Neural cell (in vitro differentiated cells): ENCODE measurements at regions not wholly inside any gene's neighbourhood (a gene's known extent, or its start where the extent isn't known, plus 50 kb on each side); places are given as distances from the start of the nearest gene placed in this dataset.

Experiments
- EP300 ChIP-seq: fragments of 450-650 bp; conservative IDR thresholded peaks from 2 replicates; pipeline ENCODE4 v1.6.1; 2014; ENCODE audit warnings: antibody characterized with exemption, mild to moderate bottlenecking, moderate library complexity; ENCODE audit not compliant: poor library complexity, severe bottlenecking
- EZH2 ChIP-seq: fragments of 200-600, 300-800 bp; shearing (Covaris generic), sonication (generic); IDR thresholded peaks from 2 replicates; pipeline ENCODE4 v1.6.1; 2014; ENCODE audit warnings: antibody characterized with exemption, low read length, borderline replicate concordance, mild to moderate bottlenecking; ENCODE audit not compliant: insufficient read depth, poor library complexity, severe bottlenecking
- MXI1 ChIP-seq: fragments of 450-650 bp; conservative IDR thresholded peaks from 2 replicates; pipeline ENCODE4 v1.6.1; 2014; ENCODE audit warnings: antibody characterized with exemption, mild to moderate bottlenecking; ENCODE audit not compliant: poor library complexity, severe bottlenecking
- POLR2AphosphoS5 ChIP-seq: IDR thresholded peaks from 2 replicates; pipeline ENCODE4 v1.6.1; 2012
- RAD21 ChIP-seq: fragments of 450-650 bp; conservative IDR thresholded peaks from 2 replicates; pipeline ENCODE4 v1.6.1; 2014; ENCODE audit warnings: antibody characterized with exemption, mild to moderate bottlenecking, moderate library complexity
- REST ChIP-seq: IDR thresholded peaks from 2 replicates; pipeline ENCODE4 v1.6.1; 2012; ENCODE audit warnings: borderline replicate concordance
- SMC3 ChIP-seq: fragments of 450-650 bp; conservative IDR thresholded peaks from 2 replicates; pipeline ENCODE4 v1.6.1; 2014; ENCODE audit warnings: antibody characterized with exemption, mild to moderate bottlenecking, moderate library complexity; ENCODE audit not compliant: poor library complexity
- TAF1 ChIP-seq: IDR thresholded peaks from 2 replicates; pipeline ENCODE4 v1.6.1; 2012; ENCODE audit warnings: low read depth
- TF ChIP-seq, protein P1 (sequence below): fragments of 450-650 bp; IDR thresholded peaks from 2 replicates; pipeline ENCODE4 v1.5.1; 2014; ENCODE audit warnings: antibody characterized with exemption, mild to moderate bottlenecking, moderate library complexity; ENCODE audit not compliant: poor library complexity, severe bottlenecking

GRCh38 chr10:43818687-43819086 is 170.0 kb upstream of the ZNF32 start:
- TF ChIP-seq EZH2 = no peak
- no peak for TF ChIP-seq POLR2AphosphoS5
- TF ChIP-seq, protein P1, sequence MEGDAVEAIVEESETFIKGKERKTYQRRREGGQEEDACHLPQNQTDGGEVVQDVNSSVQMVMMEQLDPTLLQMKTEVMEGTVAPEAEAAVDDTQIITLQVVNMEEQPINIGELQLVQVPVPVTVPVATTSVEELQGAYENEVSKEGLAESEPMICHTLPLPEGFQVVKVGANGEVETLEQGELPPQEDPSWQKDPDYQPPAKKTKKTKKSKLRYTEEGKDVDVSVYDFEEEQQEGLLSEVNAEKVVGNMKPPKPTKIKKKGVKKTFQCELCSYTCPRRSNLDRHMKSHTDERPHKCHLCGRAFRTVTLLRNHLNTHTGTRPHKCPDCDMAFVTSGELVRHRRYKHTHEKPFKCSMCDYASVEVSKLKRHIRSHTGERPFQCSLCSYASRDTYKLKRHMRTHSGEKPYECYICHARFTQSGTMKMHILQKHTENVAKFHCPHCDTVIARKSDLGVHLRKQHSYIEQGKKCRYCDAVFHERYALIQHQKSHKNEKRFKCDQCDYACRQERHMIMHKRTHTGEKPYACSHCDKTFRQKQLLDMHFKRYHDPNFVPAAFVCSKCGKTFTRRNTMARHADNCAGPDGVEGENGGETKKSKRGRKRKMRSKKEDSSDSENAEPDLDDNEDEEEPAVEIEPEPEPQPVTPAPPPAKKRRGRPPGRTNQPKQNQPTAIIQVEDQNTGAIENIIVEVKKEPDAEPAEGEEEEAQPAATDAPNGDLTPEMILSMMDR = no peak
- TF ChIP-seq EP300 = no peak
- no peak for TF ChIP-seq RAD21
- no peak for TF ChIP-seq REST
- no peak for TF ChIP-seq TAF1
- no peak for TF ChIP-seq SMC3
- no peak for TF ChIP-seq MXI1
